Stimulated activated CD4-positive, alpha-beta T cell treated with anti-CD3 and anti-CD28 coated beads, Interleukin-15, amount 100 ng/mL, for 48 hours (primary cell): ENCODE measurements at regions not wholly inside any gene's neighbourhood (a gene's known extent, or its start where the extent isn't known, plus 50 kb on each side); places are given as distances from the start of the nearest gene placed in this dataset.

Source experiments
- DNase-seq, 2 donors: peaks; one replicate each; pipeline ENCODE4 v3.0.0-alpha.2; 2020; ENCODE audit warnings: low read depth in 2 of 2

- DNase-seq, result peak in 1 of 2 donors; percentile 6
These were observed 88.7 kb upstream of the ELOVL6 start for GRCh38 chr4:110287130-110287529.

- DNase-seq, result no peak
These were observed 79.7 kb upstream of the ELOVL6 start for GRCh38 chr4:110278127-110278526.

- no peak for DNase-seq
These were observed 77.5 kb upstream of the ELOVL6 start for GRCh38 chr4:110275871-110276270.

- no peak for DNase-seq
These were observed 73.6 kb upstream of the ELOVL6 start for GRCh38 chr4:110271986-110272385.

GRCh38 chr4:110270492-110271197, 72.2 kb upstream of the ELOVL6 start:
- DNase-seq, result no peak

- DNase-seq, result no peak
These were observed 70.4 kb upstream of the ELOVL6 start for GRCh38 chr4:110268790-110269189.

- no peak for DNase-seq
These were observed 69.9 kb upstream of the ELOVL6 start for GRCh38 chr4:110268352-110268751.

GRCh38 chr4:110266136-110266535, 67.7 kb upstream of the ELOVL6 start:
- no peak for DNase-seq

GRCh38 chr4:110265001-110265400, 66.6 kb upstream of the ELOVL6 start:
- no peak for DNase-seq

GRCh38 chr4:110260299-110260698, 61.9 kb upstream of the ELOVL6 start:
- DNase-seq, result no peak

- no peak for DNase-seq
These were observed 51.6 kb upstream of the ELOVL6 start for GRCh38 chr4:110250023-110250387.

- DNase-seq, result no peak
These were observed 50.4 kb upstream of the ELOVL6 start for GRCh38 chr4:110248831-110249253.
